SK-N-MC (cell line): ENCODE measurements at regions not wholly inside any gene's neighbourhood (a gene's known extent, or its start where the extent isn't known, plus 50 kb on each side); places are given as distances from the start of the nearest gene placed in this dataset.

Experiments used
- DNase-seq: peaks from one replicate; pipeline ENCODE4 v3.0.0-alpha.2; 2011; ENCODE audit warnings: low read depth, low spot score
- H3K27ac ChIP-seq: fragments of 200-600 bp; sonication (generic); 2 replicates; pipeline ENCODE4 v1.5.1; 2016; ENCODE audit warnings: mixed run types
- H3K36me3 ChIP-seq: fragments of 200-600 bp; sonication (generic); 2 replicates; pipeline ENCODE4 v1.6.1; 2017; ENCODE audit warnings: antibody characterized with exemption, low read length, mixed read lengths; ENCODE audit not compliant: insufficient read depth
- H3K4me3 ChIP-seq: fragments of 200-600 bp; sonication (generic); 2 replicates; pipeline ENCODE4 v1.5.1; 2016
- H3K9ac ChIP-seq: fragments of 200-600 bp; sonication (generic); 2 replicates; pipeline ENCODE4 v1.8.0; 2017; ENCODE audit warnings: mixed run types, mixed read lengths; ENCODE audit not compliant: insufficient read length
- H3K9me3 ChIP-seq: fragments of 200-600 bp; sonication (generic); 2 replicates; pipeline ENCODE4 v1.6.1; 2017; ENCODE audit warnings: low read depth, mild to moderate bottlenecking, antibody characterized with exemption, low read length, moderate library complexity, mixed read lengths
- EZH2 ChIP-seq: fragments of 200-600 bp; sonication (generic); IDR thresholded peaks from one replicate; pipeline ENCODE4 v1.6.1; 2017; ENCODE audit warnings: antibody characterized with exemption
- FOXP2 ChIP-seq: optimal IDR thresholded peaks from 2 replicates; pipeline ENCODE3; 2011; ENCODE audit warnings: mild to moderate bottlenecking, moderate library complexity; ENCODE audit not compliant: insufficient read depth; ENCODE audit errors: extremely low read length, control extremely low read depth
- POLR2AphosphoS5 ChIP-seq: IDR thresholded peaks from 2 replicates; pipeline ENCODE4 v1.6.1; 2012; ENCODE audit warnings: mild to moderate bottlenecking, low read depth, low read length, borderline replicate concordance

GRCh38 chr11:115699326-115699725, 195.1 kb upstream of the CADM1 start:
- no peaks in the 10 kb centered on the region for H3K9me3 ChIP-seq
- H3K9ac ChIP-seq, result no peak overlapping the region
- no peaks in the 10 kb centered on the region for H3K36me3 ChIP-seq
- H3K27ac ChIP-seq, result no peak overlapping the region
- DNase-seq, result no peak
- no peak for TF ChIP-seq EZH2
- no peak overlapping the region for H3K4me3 ChIP-seq

DNA sequence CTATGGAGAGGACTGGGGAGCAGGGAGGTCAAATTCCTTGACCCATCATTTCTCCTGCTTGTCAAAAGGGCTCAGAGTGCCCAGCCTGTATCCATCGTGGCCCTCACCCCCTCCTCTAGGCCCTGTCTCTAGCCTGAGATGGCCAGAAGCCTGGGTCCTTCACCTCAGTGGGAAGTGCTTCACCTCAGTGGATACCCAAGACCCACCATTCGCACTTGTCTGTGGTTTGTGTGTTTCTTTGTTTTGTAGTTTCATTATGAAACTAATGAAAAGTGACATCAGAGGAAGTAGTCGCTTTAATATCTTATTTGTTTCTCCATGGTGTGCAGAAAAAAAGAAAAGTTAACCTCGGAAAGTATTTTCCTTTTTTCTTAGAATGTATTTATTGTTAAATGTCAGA, 194.0 kb upstream of the CADM1 start:
- DNase-seq, result no peak
- no peak overlapping the region for H3K4me3 ChIP-seq
- no peaks in the 10 kb centered on the region for H3K9me3 ChIP-seq
- no peak overlapping the region for H3K27ac ChIP-seq
- no peak for TF ChIP-seq EZH2
- TF ChIP-seq FOXP2, result no peak
- TF ChIP-seq POLR2AphosphoS5, result no peak
- no peaks in the 10 kb centered on the region for H3K36me3 ChIP-seq
- H3K9ac ChIP-seq, result no peak overlapping the region

- DNase-seq, result no peak
Observed at GRCh38 chr11:115696563-115696962, 192.3 kb upstream of the CADM1 start.

GRCh38 chr11:115695677-115696364, 191.6 kb upstream of the CADM1 start:
- Histone ChIP-seq H3K4me3 (no peak overlapping the region), H3K27ac (no peak overlapping the region), H3K9me3 (no peaks in the 10 kb centered on the region), H3K36me3 (no peaks in the 10 kb centered on the region), H3K9ac (no peak overlapping the region)
- no peak for DNase-seq
- TF ChIP-seq FOXP2 (no peak), POLR2AphosphoS5 (no peak), EZH2 (no peak)

More at GRCh38 chr11:115696563-115696962, 192.3 kb upstream of the CADM1 start:
- TF ChIP-seq FOXP2, result no peak
- no peak for TF ChIP-seq POLR2AphosphoS5
- TF ChIP-seq EZH2, result no peak
- no peak overlapping the region for H3K27ac ChIP-seq
- no peak overlapping the region for H3K4me3 ChIP-seq
- H3K9me3 ChIP-seq, result no peaks in the 10 kb centered on the region
- H3K9ac ChIP-seq, result no peak overlapping the region
- H3K36me3 ChIP-seq, result no peaks in the 10 kb centered on the region

- H3K36me3 ChIP-seq, result no peaks in the 10 kb centered on the region
- H3K9ac ChIP-seq, result no peak overlapping the region
- H3K9me3 ChIP-seq, result no peaks in the 10 kb centered on the region
- H3K4me3 ChIP-seq, result no peak overlapping the region
- DNase-seq, result no peak
- H3K27ac ChIP-seq, result no peak overlapping the region
- TF ChIP-seq POLR2AphosphoS5 (no peak), FOXP2 (no peak), EZH2 (no peak)
Observed at GRCh38 chr11:115693002-115693401, 188.8 kb upstream of the CADM1 start.

GRCh38 chr11:115691030-115691429, 186.8 kb upstream of the CADM1 start:
- no peak overlapping the region for H3K27ac ChIP-seq

GRCh38 chr11:115687934-115688333, 183.7 kb upstream of the CADM1 start:
- no peak for TF ChIP-seq EZH2
- TF ChIP-seq FOXP2, result no peak
- TF ChIP-seq POLR2AphosphoS5, result no peak
- Histone ChIP-seq H3K27ac (no peak overlapping the region), H3K4me3 (no peak overlapping the region), H3K9ac (no peak overlapping the region), H3K9me3 (no peaks in the 10 kb centered on the region), H3K36me3 (no peaks in the 10 kb centered on the region)
- no peak for DNase-seq

More at GRCh38 chr11:115691030-115691429, 186.8 kb upstream of the CADM1 start:
- no peaks in the 10 kb centered on the region for H3K36me3 ChIP-seq
- DNase-seq, result no peak
- TF ChIP-seq FOXP2 (no peak), EZH2 (no peak), POLR2AphosphoS5 (no peak)
- H3K9me3 ChIP-seq, result no peaks in the 10 kb centered on the region
- H3K4me3 ChIP-seq, result no peak overlapping the region
- H3K9ac ChIP-seq, result no peak overlapping the region

GRCh38 chr11:115684699-115685098, 180.5 kb upstream of the CADM1 start:
- Histone ChIP-seq H3K27ac (no peak overlapping the region), H3K36me3 (no peaks in the 10 kb centered on the region), H3K9ac (no peak overlapping the region), H3K4me3 (no peak overlapping the region), H3K9me3 (no peaks in the 10 kb centered on the region)
- TF ChIP-seq EZH2 (no peak), POLR2AphosphoS5 (no peak), FOXP2 (no peak)
- DNase-seq, result no peak

DNA sequence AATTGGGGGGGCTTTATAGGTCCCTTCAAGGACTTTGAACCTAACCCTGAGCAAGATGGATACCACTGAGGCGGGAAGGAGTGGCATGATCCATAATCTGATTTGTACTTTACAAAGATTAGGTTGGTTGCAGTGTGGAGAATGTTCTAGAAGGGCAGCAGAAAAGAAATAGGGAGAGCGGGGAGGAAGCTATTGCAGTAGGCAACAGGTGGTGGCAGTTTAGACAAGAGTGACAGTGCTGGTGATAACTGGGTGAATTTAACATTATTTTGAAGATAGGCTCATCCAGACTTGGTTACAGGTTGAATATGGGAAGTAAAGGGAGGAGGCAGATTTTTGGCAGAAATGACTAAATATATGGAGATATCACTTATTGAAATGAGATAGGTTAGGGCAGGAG, 179.9 kb upstream of the CADM1 start:
- Histone ChIP-seq H3K4me3 (no peak overlapping the region), H3K36me3 (no peaks in the 10 kb centered on the region)

More for the DNA sequence above, 179.9 kb upstream of the CADM1 start:
- no peaks in the 10 kb centered on the region for H3K9me3 ChIP-seq
- DNase-seq, result no peak
- H3K9ac ChIP-seq, result no peak overlapping the region
- TF ChIP-seq POLR2AphosphoS5 (no peak), EZH2 (no peak), FOXP2 (no peak)
- no peak overlapping the region for H3K27ac ChIP-seq
